Colonic mucosa (tissue), 4 donors: ENCODE measurements at regions not wholly inside any gene's neighbourhood (a gene's known extent, or its start where the extent isn't known, plus 50 kb on each side); places are given as distances from the start of the nearest gene placed in this dataset.

ENCODE experiments used
- DNase-seq: peaks from one replicate; pipeline ENCODE4 v3.0.0-alpha.2; 2020
- H3K27ac ChIP-seq: fragments of 200-600 bp; one replicate; pipeline ENCODE4 v1.8.0; 2021
- H3K27me3 ChIP-seq: fragments of 200-600 bp; one replicate; pipeline ENCODE4 v1.8.0; 2021
- H3K36me3 ChIP-seq: fragments of 200-600 bp; one replicate; pipeline ENCODE4 v1.8.0; 2021
- H3K4me1 ChIP-seq: fragments of 200-600 bp; one replicate; pipeline ENCODE4 v1.8.0; 2021; ENCODE audit warnings: mild to moderate bottlenecking
- H3K4me3 ChIP-seq: fragments of 200-600 bp; one replicate; pipeline ENCODE4 v1.8.0; 2021
- H3K9ac ChIP-seq, 2 donors: one replicate each; pipeline ENCODE4 v1.7.0; 2013; ENCODE audit warnings: control low read depth in 2 of 2, low read depth in 2 of 2, low read length in 2 of 2
- H3K9me3 ChIP-seq: fragments of 200-600 bp; one replicate; pipeline ENCODE4 v1.8.0; 2021
- intact Hi-C: fragments of 100-400 bp; cut with DNase I; formaldehyde crosslinking; loops from one replicate; pipeline ENCODE4 v1.14.1; 2022
- TF ChIP-seq, protein P1 (sequence below): fragments of 200-600 bp; IDR thresholded peaks from one replicate; pipeline ENCODE4 v1.8.0; 2022; ENCODE audit warnings: antibody characterized with exemption, mild to moderate bottlenecking
- donor health status: healthy.
- donor health status: DM: no; HTN: no; CAD: no.
- donor health status: DM: no; HTN: no; CAD: no.

DNA sequence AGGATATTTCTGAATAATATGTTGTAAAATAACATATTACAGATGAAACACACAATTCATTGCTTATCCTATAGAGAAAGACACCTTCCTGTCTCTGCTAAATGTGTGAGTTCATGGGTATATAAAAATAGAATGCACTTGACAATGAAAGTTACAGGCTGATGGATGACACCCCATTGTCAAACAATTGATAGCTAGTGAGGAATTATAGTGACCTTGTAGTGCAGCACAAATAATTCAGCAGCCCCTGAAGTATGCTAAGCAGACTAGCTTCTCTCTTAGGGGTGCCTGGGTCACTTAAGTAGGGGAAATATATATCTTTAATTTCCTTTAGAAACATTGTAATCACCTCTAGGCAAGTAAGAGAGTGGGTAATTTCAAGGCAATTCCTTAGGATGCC is 826.2 kb downstream of the CDH8 start:
- Histone ChIP-seq H3K27me3 (no peaks in the 10 kb centered on the region), H3K36me3 (no peaks in the 10 kb centered on the region), H3K4me1 (no peaks in the 10 kb centered on the region), H3K9me3 (no peaks in the 10 kb centered on the region), H3K9ac (no peak overlapping the region), H3K4me3 (no peak overlapping the region), H3K27ac (no peak overlapping the region)
- intact Hi-C loops = no loop called here
- TF ChIP-seq, protein P1, sequence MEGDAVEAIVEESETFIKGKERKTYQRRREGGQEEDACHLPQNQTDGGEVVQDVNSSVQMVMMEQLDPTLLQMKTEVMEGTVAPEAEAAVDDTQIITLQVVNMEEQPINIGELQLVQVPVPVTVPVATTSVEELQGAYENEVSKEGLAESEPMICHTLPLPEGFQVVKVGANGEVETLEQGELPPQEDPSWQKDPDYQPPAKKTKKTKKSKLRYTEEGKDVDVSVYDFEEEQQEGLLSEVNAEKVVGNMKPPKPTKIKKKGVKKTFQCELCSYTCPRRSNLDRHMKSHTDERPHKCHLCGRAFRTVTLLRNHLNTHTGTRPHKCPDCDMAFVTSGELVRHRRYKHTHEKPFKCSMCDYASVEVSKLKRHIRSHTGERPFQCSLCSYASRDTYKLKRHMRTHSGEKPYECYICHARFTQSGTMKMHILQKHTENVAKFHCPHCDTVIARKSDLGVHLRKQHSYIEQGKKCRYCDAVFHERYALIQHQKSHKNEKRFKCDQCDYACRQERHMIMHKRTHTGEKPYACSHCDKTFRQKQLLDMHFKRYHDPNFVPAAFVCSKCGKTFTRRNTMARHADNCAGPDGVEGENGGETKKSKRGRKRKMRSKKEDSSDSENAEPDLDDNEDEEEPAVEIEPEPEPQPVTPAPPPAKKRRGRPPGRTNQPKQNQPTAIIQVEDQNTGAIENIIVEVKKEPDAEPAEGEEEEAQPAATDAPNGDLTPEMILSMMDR = no peak
- no peak for DNase-seq

DNA sequence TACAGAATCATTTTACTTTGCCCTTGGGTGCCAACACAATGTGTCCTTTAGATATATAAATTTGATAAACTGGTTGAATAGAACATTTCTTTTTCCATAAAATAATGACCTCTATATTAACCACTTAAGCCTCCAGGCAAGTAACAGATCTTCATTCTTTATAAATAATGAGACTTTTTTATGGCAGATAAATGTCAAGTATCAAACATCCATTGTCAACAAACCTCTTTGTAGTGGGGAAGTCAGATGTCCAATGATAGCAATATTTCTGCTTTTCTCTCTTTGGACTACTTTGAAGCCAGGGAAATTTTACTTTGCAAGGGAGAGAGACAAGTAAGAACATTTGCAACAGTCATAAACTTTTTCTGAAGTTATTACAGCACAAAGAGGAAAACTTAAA is 841.2 kb downstream of the CDH8 start:
- H3K27ac ChIP-seq = no peak overlapping the region
- H3K27me3 ChIP-seq = no peaks in the 10 kb centered on the region
- no peaks in the 10 kb centered on the region for H3K9me3 ChIP-seq
- no peak overlapping the region for H3K9ac ChIP-seq
- no peak for DNase-seq
- TF ChIP-seq, protein P1 = no peak
- H3K4me3 ChIP-seq = no peak overlapping the region
- H3K4me1 ChIP-seq = no peaks in the 10 kb centered on the region
- intact Hi-C loops = no loop called here
- H3K36me3 ChIP-seq = no peaks in the 10 kb centered on the region

DNA sequence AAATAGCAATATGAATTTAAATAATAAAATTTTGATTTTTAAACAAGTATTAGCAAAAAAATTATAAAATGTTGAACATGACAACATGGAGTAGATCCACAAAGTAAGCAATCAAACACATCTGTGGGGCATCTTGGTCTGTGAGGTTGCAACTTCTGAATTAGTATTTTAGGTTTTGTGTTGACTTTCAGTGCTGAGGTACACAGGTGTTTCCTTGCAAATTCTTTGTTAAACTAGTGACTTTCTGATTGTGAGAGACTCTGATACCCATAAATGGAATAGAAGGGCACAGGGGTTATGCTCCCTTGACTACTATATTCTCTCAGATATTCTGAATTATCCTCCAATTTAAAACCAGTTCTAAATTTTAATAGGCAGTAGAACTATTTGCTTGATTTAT is 841.7 kb downstream of the CDH8 start:
- H3K9ac ChIP-seq = no peak overlapping the region
- no peak for DNase-seq
- intact Hi-C loops = no loop called here
- TF ChIP-seq, protein P1 = no peak
- H3K27ac ChIP-seq = no peak overlapping the region
- H3K4me1 ChIP-seq = no peaks in the 10 kb centered on the region
- H3K36me3 ChIP-seq = no peaks in the 10 kb centered on the region
- H3K9me3 ChIP-seq = no peaks in the 10 kb centered on the region
- H3K27me3 ChIP-seq = no peaks in the 10 kb centered on the region
- no peak overlapping the region for H3K4me3 ChIP-seq

GRCh38 chr16:61182391-61182790 is 853.8 kb downstream of the CDH8 start:
- Histone ChIP-seq H3K27ac (no peak overlapping the region), H3K9ac (no peak overlapping the region), H3K4me1 (no peaks in the 10 kb centered on the region), H3K36me3 (no peaks in the 10 kb centered on the region), H3K27me3 (no peaks in the 10 kb centered on the region), H3K9me3 (no peaks in the 10 kb centered on the region), H3K4me3 (no peak overlapping the region)
- no peak for DNase-seq
- TF ChIP-seq, protein P1 = no peak
- intact Hi-C loops = no loop called here

DNA sequence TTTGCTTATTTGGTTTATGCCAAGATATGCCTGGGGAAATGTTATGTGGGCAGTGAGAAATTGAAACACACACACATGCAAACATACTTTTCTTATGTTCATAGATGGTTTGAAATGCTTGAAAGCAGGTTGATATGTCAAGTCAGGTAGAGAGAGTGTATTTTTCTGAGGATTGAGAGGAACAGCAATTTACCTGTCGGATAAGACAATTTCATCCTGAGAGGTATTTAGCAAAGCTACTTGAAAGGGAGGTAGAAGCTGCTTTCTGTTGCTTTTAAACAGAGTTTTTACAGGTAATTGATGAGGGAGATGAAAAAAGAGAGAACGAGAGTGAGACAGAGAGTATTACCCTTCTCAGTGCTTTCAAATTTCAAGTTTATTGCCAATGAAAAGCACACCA is 854.3 kb downstream of the CDH8 start:
- no peaks in the 10 kb centered on the region for H3K27me3 ChIP-seq
- TF ChIP-seq, protein P1 = no peak
- H3K4me3 ChIP-seq = no peak overlapping the region
- H3K27ac ChIP-seq = no peak overlapping the region
- no peaks in the 10 kb centered on the region for H3K4me1 ChIP-seq
- no peaks in the 10 kb centered on the region for H3K36me3 ChIP-seq
- H3K9ac ChIP-seq = no peak overlapping the region
- no peaks in the 10 kb centered on the region for H3K9me3 ChIP-seq
- intact Hi-C loops = no loop called here
- DNase-seq = no peak

- Histone ChIP-seq H3K4me3 (no peak overlapping the region), H3K4me1 (no peaks in the 10 kb centered on the region), H3K27ac (no peak overlapping the region), H3K9ac (no peak overlapping the region), H3K9me3 (no peaks in the 10 kb centered on the region), H3K27me3 (no peaks in the 10 kb centered on the region), H3K36me3 (no peaks in the 10 kb centered on the region)
- intact Hi-C loops = no loop called here
- no peak for DNase-seq
- TF ChIP-seq, protein P1 = no peak
Measured at GRCh38 chr16:61179561-61179960, 856.7 kb downstream of the CDH8 start.
